K562 (cell line): ENCODE measurements at regions not wholly inside any gene's neighbourhood (a gene's known extent, or its start where the extent isn't known, plus 50 kb on each side); places are given as distances from the start of the nearest gene placed in this dataset.

ENCODE experiments used
- ATAC-seq: fragments of 200-7000 bp; cut with Tn5 transposase; 3 replicates; pipeline ENCODE4 v1.9.1; 2020; ENCODE audit warnings: moderate library complexity
- BruUV-seq: library from RNA; stranded (reverse); fragments of 400-500 nt; replicated peaks from 2 replicates; lab custom pipeline; 2021; lab: Mats Ljungman, UMichigan
- CTCF ChIA-PET: fragments of 300-600 bp; formaldehyde crosslinking; extraction: SDS; loops from one replicate; lab custom pipeline; 2021; ENCODE audit warnings: low intra/inter-chr PET ratio; lab: Yijun Ruan, JAX
- POLR2A ChIA-PET: fragments of 300-600, 350-650 bp; sonication (Branson Sonifier 250); formaldehyde crosslinking; extraction: SDS; loops from one replicate; lab custom pipeline; 2021; ENCODE audit warnings: antibody characterized with exemption, inconsistent platforms; lab: Yijun Ruan, JAX
- DNase-seq, 4 experiments: peaks; one replicate each; pipeline versions ENCODE4 v3.0.0 to v3.0.0-alpha.2; 2011 to 2018; ENCODE audit warnings: low spot score in 3 of 4, mixed read lengths in 3 of 4; ENCODE audit errors: extremely low read depth in 1 of 4
- FAIRE-seq: peaks from 2 replicates; lab custom pipeline; 2011; peaks lifted over from hg19 to GRCh38; lab: Jason Lieb, UNC
- H2AFZ ChIP-seq: 2 replicates; pipeline ENCODE4 v1.6.0; 2011; ENCODE audit warnings: low read depth, low read length, control low read depth, inconsistent platforms
- H3K27ac ChIP-seq: fragments of 200-600 bp; 3 replicates; pipeline ENCODE4 v1.8.0; 2011; ENCODE audit warnings: low read depth, mild to moderate bottlenecking, control low read depth, inconsistent platforms, low read length, moderate library complexity, mixed read lengths; ENCODE audit errors: extremely low read depth
- H3K27me3 ChIP-seq, 2 experiments: fragments of 300-600 bp in 1 of 2; 2 replicates in 1 of 2; 3 replicates in 1 of 2; pipeline versions ENCODE4 v1.6.0 to v1.8.0; 2011; ENCODE audit warnings: inconsistent platforms in 2 of 2, low read length in 2 of 2, mild to moderate bottlenecking in 1 of 2, mixed read lengths in 1 of 2, moderate library complexity in 1 of 2; ENCODE audit not compliant: control insufficient read depth in 2 of 2, insufficient read depth in 2 of 2
- H3K36me3 ChIP-seq: fragments of 300-600 bp; 3 replicates; pipeline ENCODE4 v1.8.0; 2011; ENCODE audit warnings: mild to moderate bottlenecking, low read length, inconsistent platforms; ENCODE audit not compliant: control insufficient read depth, insufficient read depth
- H3K4me1 ChIP-seq, 2 experiments: fragments of 200-600 bp in 1 of 2; replicated peaks in 1 of 2; 2 replicates in 1 of 2; 3 replicates in 1 of 2; pipeline versions ENCODE4 v1.5.1 to v1.8.0; 2011; ENCODE audit warnings: inconsistent platforms in 2 of 2, low read length in 2 of 2, mild to moderate bottlenecking in 1 of 2, mixed read lengths in 1 of 2, moderate library complexity in 1 of 2; ENCODE audit not compliant: control insufficient read depth in 2 of 2, insufficient read depth in 2 of 2
- H3K4me2 ChIP-seq: 2 replicates; pipeline ENCODE4 v1.6.1; 2011; ENCODE audit warnings: low read length, control low read depth, inconsistent platforms, mixed read lengths; ENCODE audit not compliant: insufficient read depth
- H3K4me3 ChIP-seq: fragments of 200-600 bp; sonication (generic), shearing (Covaris generic); 2 replicates; pipeline ENCODE4 v1.5.1; 2016; ENCODE audit warnings: control low read depth, inconsistent platforms
- H3K79me2 ChIP-seq: fragments of 200-600 bp; 3 replicates; pipeline ENCODE4 v1.8.0; 2011; ENCODE audit warnings: low read length, inconsistent platforms; ENCODE audit not compliant: control insufficient read depth, insufficient read depth
- H3K9ac ChIP-seq, 2 experiments: 2 replicates each; pipeline versions ENCODE4 v1.6.0 to v1.6.1; 2011; ENCODE audit warnings: low read depth in 2 of 2, low read length in 2 of 2, control low read depth in 1 of 2, inconsistent platforms in 1 of 2, mild to moderate bottlenecking in 1 of 2, mixed read lengths in 1 of 2; ENCODE audit not compliant: insufficient read depth in 1 of 2
- H3K9me1 ChIP-seq: one replicate; pipeline ENCODE4 v1.6.0; 2011; ENCODE audit warnings: inconsistent platforms, mild to moderate bottlenecking, low read length, moderate library complexity; ENCODE audit not compliant: control insufficient read depth, insufficient read depth
- H3K9me3 ChIP-seq: replicated peaks from 2 replicates; pipeline ENCODE4 v1.5.1; 2011; ENCODE audit warnings: low read depth, low read length, inconsistent platforms; ENCODE audit not compliant: control insufficient read depth, insufficient read depth
- H4K20me1 ChIP-seq: replicated peaks from 2 replicates; pipeline ENCODE4 v1.6.1; 2011; ENCODE audit warnings: low read length, inconsistent platforms, mixed read lengths; ENCODE audit not compliant: control insufficient read depth, insufficient read depth
- CHD2 ChIP-seq: IDR thresholded peaks from 2 replicates; pipeline ENCODE4 v1.6.1; 2011; ENCODE audit warnings: low read depth, low read length
- CSDE1 ChIP-seq, 2 experiments: fragments of 450-650 bp; IDR thresholded peaks; 2 replicates each; pipeline ENCODE4 v1.6.1; 2016; ENCODE audit warnings: mild to moderate bottlenecking in 1 of 2
- ELF1 ChIP-seq: fragments of 200-800 bp; sonication (Bioruptor generic); IDR thresholded peaks from 2 replicates; pipeline ENCODE4 v1.6.1; 2016; ENCODE audit warnings: missing genetic modification characterization, missing compliant biosample characterization
- MEF2D ChIP-seq: conservative IDR thresholded peaks from 2 replicates; pipeline ENCODE4 v1.6.1; 2016; ENCODE audit warnings: low read depth, missing genetic modification characterization, missing compliant biosample characterization
- NFYB ChIP-seq: IDR thresholded peaks from 2 replicates; pipeline ENCODE4 v1.6.1; 2011; ENCODE audit warnings: mild to moderate bottlenecking, moderate library complexity; ENCODE audit not compliant: insufficient read length; ENCODE audit errors: extremely low read depth
- SPI1 ChIP-seq: IDR thresholded peaks from 2 replicates; pipeline ENCODE4 v1.6.1; 2011; ENCODE audit warnings: low read depth, low read length, control low read depth, borderline replicate concordance
- TBP ChIP-seq: optimal IDR thresholded peaks from 2 replicates; pipeline ENCODE3; 2011; ENCODE audit warnings: low read depth, low read length, improper control_type of control experiment
- ZNF146 ChIP-seq: IDR thresholded peaks from one replicate; pipeline ENCODE4 v1.6.1; 2018; ENCODE audit warnings: missing compliant biosample characterization; ENCODE audit not compliant: unreplicated experiment
- ZNF197 ChIP-seq: fragments of 200-800 bp; sonication (Bioruptor generic); IDR thresholded peaks from 2 replicates; pipeline ENCODE4 v1.6.1; 2016; ENCODE audit warnings: low read depth, missing genetic modification characterization, missing compliant biosample characterization
- ZNF224 ChIP-seq: sonication (generic); formaldehyde crosslinking; IDR thresholded peaks from 2 replicates; pipeline ENCODE4 v1.8.0; 2022; ENCODE audit warnings: mild to moderate bottlenecking, missing genetic modification reagents
- ZNF354B ChIP-seq: fragments of 250-450 bp; sonication (Bioruptor Pico); IDR thresholded peaks from 2 replicates; pipeline ENCODE4 v1.4.0; 2020
- WGBS: fragments of 100-300 bp; shearing (Covaris generic); methylation state at CpG from one replicate; pipeline ENCODE4 v1.1.6; 2016; ENCODE audit warnings: low coverage, mixed read lengths; ENCODE audit not compliant: insufficient coverage; ENCODE audit errors: missing lambda C conversion rate; 5-methylcytosine and 5-hydroxymethylcytosine counted together
- in situ Hi-C: fragments of 300-500 bp; cut with MboI; formaldehyde crosslinking; loops from 4 replicates; pipeline ENCODE4 v1.15.0; 2018; ENCODE audit warnings: inconsistent platforms, mixed read lengths
- intact Hi-C: fragments of 100-400 bp; cut with micrococcal nuclease; formaldehyde crosslinking; loops from 2 replicates; pipeline ENCODE4 v1.14.2; 2022
- TF ChIP-seq, protein P1 (sequence below): fragments of 150-350 bp; IDR thresholded peaks from 2 replicates; pipeline ENCODE4 v1.6.1; 2014; ENCODE audit warnings: low read depth, mild to moderate bottlenecking, low read length, borderline replicate concordance
- TF ChIP-seq, protein P2 (sequence below): fragments of 200-800 bp; sonication (Bioruptor generic); IDR thresholded peaks from 2 replicates; pipeline ENCODE4 v1.6.1; 2017; ENCODE audit warnings: missing genetic modification characterization, missing compliant biosample characterization
- TF ChIP-seq, protein P3 (sequence below): fragments of 250-450 bp; sonication (Bioruptor Pico); IDR thresholded peaks from 2 replicates; pipeline ENCODE4 v1.8.0; 2022; ENCODE audit warnings: moderate library complexity, mild to moderate bottlenecking, inconsistent platforms

DNA sequence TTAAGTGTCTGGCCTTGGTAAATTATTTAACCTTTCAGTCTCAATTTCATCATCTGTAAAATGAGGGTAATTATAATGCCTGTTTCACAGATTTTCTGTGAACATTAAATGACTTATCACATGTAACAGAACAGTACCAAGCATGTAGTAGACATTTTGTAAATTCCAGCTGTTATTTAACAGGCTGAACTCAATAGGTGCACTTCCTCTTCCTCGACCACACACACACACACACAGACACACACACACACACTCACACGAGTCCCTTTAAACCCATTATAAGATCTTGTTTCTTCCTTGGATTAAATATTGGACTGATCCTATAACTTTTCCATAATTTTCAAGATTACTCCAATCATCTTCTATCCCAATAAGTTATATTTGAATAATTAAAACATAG is 53.4 kb upstream of the COL25A1 start:
- no peaks in the 10 kb centered on the region for H3K36me3 ChIP-seq
- intact Hi-C loops, result no loop called here

More for the DNA sequence above, 53.4 kb upstream of the COL25A1 start:
- POLR2A ChIA-PET, result interaction anchor here (1.3 kb wide), 1 partner anchor 25 kb away, joined by 6 read pairs; no protein-coding TSS in a partner anchor
- Histone ChIP-seq H3K79me2 (no peaks in the 10 kb centered on the region), H3K4me2 (no peak overlapping the region), H3K4me3 (no peak overlapping the region), H3K27me3 (peaks cover 3 to 8% of the 10 kb centered on the region in 2 experiments), H4K20me1 (no peaks in the 10 kb centered on the region), H3K9me3 (no peaks in the 10 kb centered on the region), H3K27ac (no peak overlapping the region), H2AFZ (no peak overlapping the region), H3K4me1 (no peaks in the 10 kb centered on the region), H3K9ac (no peak overlapping the region), H3K9me1 (no peaks in the 10 kb centered on the region)
- ATAC-seq, result no peak
- no TSS peak for BruUV-seq
- in situ Hi-C loops, result no loop called here
- TF ChIP-seq TBP (no peak), CHD2 (no peak), ZNF224 (no peak), ZNF354B (CRISPR knock-in tag) (no peak), ZNF146 (CRISPR knock-in tag) (no peak), CSDE1 (IDR thresholded peaks at IDR 0.05) (no peak), MEF2D (no peak), NFYB (no peak), ZNF197 (CRISPR knock-in tag) (no peak), SPI1 (peak; percentile 77; the same call in 1 of the 2 replicates), ELF1 (tag) (0 out of 2 replicates have a peak, but pooled peaks have one; percentile 17)
- TF ChIP-seq, protein P1, sequence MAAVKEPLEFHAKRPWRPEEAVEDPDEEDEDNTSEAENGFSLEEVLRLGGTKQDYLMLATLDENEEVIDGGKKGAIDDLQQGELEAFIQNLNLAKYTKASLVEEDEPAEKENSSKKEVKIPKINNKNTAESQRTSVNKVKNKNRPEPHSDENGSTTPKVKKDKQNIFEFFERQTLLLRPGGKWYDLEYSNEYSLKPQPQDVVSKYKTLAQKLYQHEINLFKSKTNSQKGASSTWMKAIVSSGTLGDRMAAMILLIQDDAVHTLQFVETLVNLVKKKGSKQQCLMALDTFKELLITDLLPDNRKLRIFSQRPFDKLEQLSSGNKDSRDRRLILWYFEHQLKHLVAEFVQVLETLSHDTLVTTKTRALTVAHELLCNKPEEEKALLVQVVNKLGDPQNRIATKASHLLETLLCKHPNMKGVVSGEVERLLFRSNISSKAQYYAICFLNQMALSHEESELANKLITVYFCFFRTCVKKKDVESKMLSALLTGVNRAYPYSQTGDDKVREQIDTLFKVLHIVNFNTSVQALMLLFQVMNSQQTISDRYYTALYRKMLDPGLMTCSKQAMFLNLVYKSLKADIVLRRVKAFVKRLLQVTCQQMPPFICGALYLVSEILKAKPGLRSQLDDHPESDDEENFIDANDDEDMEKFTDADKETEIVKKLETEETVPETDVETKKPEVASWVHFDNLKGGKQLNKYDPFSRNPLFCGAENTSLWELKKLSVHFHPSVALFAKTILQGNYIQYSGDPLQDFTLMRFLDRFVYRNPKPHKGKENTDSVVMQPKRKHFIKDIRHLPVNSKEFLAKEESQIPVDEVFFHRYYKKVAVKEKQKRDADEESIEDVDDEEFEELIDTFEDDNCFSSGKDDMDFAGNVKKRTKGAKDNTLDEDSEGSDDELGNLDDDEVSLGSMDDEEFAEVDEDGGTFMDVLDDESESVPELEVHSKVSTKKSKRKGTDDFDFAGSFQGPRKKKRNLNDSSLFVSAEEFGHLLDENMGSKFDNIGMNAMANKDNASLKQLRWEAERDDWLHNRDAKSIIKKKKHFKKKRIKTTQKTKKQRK, result no peak
- TF ChIP-seq, protein P2, sequence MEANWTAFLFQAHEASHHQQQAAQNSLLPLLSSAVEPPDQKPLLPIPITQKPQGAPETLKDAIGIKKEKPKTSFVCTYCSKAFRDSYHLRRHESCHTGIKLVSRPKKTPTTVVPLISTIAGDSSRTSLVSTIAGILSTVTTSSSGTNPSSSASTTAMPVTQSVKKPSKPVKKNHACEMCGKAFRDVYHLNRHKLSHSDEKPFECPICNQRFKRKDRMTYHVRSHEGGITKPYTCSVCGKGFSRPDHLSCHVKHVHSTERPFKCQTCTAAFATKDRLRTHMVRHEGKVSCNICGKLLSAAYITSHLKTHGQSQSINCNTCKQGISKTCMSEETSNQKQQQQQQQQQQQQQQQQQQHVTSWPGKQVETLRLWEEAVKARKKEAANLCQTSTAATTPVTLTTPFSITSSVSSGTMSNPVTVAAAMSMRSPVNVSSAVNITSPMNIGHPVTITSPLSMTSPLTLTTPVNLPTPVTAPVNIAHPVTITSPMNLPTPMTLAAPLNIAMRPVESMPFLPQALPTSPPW, result no peak
- TF ChIP-seq, protein P3, sequence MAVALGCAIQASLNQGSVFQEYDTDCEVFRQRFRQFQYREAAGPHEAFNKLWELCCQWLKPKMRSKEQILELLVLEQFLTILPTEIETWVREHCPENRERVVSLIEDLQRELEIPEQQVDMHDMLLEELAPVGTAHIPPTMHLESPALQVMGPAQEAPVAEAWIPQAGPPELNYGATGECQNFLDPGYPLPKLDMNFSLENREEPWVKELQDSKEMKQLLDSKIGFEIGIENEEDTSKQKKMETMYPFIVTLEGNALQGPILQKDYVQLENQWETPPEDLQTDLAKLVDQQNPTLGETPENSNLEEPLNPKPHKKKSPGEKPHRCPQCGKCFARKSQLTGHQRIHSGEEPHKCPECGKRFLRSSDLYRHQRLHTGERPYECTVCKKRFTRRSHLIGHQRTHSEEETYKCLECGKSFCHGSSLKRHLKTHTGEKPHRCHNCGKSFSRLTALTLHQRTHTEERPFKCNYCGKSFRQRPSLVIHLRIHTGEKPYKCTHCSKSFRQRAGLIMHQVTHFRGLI, result no peak
- CTCF ChIA-PET, result no interaction called here
- WGBS, result 0% methylated on average over 2 of the region's 2 CpGs
- DNase-seq, result no peak
- no peak for FAIRE-seq
